ENCODE measurements at regions not wholly inside any gene's neighbourhood (a gene's known extent, or its start where the extent isn't known, plus 50 kb on each side); places are given as distances from the start of the nearest gene placed in this dataset.
A peak's percentile ranks its signal among the peaks of the same experiment; 100 is the strongest.
"Not testable (repeated sequence)": the region's sequence is repeated elsewhere in the genome, so short reads cannot be mapped to it uniquely, and the experiment has no call there.

DNA sequence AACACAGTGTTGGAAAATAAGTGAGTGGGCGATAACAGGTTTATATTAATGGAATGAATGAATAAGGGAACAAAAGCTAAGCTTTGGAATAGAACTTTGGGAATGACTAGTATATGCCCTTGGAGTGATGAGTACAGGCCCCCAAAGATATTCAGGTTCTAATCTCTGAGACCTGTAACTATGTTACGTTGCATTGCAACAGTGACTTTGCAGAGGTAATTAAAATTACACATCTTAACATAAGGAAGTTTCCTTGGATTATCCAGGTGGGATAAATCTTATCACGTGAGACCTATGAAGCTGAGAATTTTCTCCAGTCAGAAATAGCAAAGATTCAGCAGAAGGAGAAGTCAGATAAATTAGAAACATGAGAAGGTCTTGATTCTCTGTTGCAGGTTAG lies 661.5 kb upstream of the LINC00305 start:
- DNase-seq = no peak

DNA sequence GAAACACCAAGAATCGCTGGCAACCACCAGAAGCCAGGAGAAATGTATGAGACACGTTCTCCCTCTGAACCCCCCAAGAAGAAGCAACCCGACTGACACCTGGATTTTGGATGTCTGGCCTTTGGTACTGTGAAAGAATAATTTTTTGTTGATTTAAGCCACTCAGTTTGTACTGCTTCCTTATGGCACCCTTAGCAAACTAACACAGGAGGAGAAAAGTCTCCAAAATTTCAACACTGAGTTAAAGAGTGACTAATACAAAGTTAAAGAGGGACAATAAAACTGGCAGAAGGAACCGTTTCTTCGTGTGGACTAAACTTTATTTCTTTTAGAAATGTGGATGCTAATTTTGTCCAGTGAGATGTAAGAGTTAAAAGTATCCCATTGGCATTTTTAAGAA lies 660.9 kb upstream of the LINC00305 start:
- DNase-seq = no peak

DNA sequence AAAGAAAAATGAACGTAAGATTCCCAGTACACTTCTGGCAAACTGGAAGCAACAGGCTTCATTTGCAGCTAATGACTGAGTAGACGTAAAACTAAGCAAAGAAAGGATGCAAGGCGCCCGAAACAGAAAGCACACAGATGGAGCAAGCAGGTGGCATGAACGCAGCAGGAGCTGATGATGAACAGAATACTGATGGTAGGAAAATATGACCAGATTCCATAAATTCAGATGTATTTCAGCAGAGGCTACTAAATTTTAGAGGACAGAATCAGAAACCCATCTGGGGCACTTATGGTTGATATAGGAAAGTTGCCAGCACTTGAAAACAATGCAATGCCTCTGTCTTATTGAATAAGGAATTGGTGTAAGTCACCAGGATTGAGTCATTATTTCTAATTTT lies 658.7 kb upstream of the LINC00305 start:
- peak; percentile 62 for DNase-seq

DNA sequence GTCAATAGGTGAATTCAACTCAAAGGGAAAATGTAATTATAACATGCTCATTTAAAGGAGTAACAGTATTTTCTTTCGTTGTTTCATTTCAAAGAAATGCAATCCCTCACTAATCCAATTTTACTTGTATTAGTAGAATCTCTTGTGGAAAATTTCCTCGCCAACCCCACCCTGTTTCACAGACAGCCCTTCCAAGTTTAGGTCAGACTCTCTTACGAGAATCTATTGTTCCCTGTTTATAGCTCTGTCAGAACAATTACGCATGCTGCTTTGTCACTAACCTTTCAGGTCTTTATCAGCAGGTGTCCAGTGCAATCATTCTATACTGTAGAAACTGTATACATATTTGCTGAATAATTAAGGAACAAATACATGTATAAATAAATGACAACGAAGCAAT lies 657.8 kb upstream of the LINC00305 start:
- DNase-seq = no peak

DNA sequence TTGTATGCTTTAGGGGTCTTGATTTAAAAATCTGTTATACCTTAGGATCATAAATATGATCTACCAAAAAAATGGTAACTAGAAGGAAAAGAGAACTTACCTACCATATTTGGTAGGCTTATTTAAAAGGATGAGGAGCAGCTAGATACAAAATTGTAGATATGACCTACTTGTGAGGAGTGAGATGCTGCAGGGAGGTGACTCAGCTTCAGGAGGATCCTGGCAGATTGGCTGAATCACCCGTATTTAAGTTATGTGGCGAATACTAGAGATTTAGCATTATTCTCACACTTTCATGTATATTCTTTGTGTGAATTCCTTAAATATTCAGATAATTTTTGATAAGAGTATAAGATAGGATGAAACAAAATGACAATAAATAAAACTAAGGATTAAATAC lies 657.3 kb upstream of the LINC00305 start:
- no peak for DNase-seq

DNA sequence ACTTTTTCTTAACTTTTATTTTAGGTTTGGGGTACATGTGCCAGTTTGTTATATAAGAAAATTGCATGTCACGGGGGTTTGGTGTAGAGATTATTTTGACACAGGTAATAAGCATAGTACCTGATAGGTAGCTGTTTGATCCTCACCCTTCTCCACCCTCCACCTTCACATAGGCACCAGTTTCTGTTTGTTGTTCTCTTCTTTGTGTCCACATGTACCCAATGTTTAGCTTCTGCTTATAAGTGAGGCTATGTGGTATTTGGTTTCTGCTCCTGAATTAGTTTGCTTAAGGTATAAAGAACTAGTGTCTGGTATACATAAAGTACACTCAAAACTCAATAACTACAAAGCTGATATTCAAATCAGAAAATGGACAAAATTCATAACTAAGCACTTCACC lies 654.6 kb upstream of the LINC00305 start:
- no peak for DNase-seq

DNA sequence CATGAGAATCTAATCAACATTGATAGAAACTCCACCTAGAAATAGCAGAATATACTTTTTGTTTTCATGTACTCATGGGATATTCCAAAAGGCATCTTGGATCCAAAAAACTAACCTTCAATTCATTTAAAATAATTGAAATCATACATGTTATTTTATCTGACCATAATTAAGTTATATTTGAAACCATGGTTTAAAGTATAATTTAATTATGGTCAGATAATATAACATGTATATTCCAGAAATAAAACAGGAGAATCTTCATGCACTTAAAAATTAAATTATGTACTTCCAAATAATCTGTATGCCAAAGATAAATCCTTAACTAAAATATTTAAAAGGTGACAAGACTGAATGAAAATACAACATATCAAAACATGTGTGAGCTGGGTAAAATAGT lies 651.3 kb upstream of the LINC00305 start:
- no peak for DNase-seq

DNA sequence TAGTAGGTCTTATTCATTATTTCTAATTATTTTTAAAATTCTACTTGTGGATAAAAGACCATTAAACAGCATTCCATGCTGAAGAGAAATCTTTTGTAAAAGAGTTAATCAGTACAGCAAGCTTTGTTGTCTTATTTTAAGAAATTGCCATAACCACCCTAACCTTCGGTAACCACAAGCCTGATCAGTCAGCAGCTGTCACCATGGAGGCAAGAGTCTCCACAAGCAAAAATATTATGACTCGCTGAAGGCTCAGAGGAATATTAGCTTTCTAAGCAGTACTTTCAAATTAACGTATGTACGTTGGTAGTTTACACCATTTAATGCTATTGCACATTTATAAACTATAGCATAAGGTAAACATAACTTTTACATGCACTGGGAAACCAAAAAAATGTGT lies 650.5 kb upstream of the LINC00305 start:
- no peak for DNase-seq

DNA sequence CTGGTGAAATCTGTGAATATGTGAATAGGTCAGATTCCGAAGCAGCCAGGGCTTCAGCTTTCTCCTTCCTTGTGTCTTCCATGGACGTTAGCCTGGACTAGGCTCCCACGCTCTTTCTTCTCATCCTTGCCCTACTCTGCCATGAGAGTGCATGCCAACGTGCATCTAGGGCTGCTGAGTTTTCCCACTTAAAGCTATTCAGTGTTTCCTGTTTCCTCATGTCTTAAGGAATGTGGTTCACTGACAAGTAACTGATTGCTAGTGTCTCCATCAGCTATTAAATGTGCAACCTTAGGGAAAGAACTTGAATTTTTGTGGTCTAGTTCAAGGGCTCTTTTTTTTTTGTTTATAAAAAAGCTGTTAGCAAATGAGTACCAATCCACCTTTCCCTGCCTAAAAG lies 642.3 kb upstream of the LINC00305 start:
- no peak for DNase-seq

DNA sequence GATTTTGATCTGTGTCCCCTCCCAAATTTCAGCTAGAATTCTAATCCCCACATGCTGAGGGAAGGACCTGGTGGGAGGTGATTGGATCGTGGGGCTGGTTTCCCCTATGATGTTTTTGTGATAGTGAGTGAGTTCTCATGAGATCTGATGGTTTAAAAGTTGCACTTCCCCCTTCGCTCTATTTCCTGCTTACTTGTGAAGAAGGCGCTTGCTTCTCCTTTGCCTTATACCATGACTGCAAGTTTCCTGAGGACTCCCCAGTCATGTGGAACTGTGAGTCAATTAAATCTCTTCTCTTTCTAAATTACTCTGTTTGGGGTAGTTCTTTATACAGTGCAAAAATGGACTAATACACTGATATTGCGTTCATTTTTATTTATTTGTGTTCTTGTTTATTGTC lies 636.8 kb upstream of the LINC00305 start:
- no peak for DNase-seq

DNA sequence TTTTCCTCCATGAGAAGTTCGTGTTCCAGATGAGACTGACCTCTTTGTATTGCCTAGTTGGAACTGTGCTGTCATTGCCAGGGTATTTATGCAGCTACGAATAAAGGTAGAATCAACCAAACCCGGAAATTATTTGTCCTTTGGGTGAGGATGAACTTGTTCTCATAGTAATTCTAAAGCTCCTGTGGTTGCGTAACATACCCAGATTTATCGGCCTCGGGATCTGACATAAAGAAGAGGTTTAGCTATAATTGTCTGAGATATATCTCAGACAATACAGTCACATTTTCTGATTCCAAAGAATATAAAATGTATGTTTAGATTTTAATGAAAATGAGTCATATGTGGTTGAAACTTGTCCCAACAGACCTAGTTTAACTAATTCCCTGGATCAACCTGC lies 628.7 kb upstream of the LINC00305 start:
- no peak for DNase-seq

DNA sequence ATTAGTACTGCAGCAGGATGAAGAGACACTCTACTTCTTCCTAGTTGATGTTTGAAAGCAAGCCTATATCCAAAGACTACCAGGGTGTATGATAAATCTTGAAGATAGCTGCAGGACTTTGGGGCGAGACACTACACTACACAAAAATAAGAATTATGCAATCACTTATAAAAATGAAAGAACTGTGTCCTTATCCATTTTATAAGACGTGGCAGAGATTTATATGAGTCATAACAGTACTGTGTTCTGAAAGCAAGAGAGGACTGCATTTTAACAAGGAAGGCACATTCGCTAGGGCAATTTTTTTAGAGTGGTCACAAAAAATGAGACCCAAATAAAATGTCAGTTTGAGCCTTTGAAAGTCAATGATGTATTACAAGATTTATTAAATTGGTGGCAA lies 617.0 kb upstream of the LINC00305 start:
- no peak for DNase-seq

DNA sequence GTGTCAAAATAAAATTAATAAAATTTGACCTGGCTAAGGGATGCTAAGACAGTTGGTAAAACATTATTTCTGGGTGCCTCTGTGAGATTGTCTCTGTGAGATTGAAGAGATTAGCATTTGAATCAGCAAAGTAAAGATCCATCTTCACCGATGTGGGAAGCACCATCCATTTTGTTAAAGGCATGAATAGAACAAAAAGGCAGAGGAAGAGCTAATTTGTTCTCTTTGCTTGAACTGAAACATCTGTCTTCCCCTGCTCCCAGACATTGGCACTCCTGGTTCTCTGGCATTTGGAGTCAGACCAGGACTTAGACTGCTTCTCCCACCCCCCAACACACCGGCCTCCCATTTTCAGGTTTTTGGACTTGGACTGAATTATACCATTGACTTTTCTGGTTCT lies 603.8 kb upstream of the LINC00305 start:
- no peak for DNase-seq

DNA sequence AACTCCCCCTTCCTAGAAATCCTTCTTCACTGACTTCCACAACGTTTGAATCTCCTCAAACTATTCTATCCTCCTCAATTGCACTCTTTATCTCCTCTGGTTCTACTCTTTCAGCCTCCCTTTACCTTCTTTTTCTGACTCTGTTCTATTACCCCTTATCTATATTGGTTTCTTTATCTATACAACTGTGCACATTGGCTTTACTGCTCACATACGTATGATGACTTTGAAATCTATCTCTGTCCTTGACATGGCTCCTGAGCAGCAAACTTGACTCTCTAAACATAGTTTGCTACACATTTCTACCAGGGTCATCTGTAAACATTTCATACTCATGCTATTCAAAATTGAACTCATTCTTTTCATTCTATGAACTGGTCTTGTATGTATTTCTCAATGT lies 601.0 kb upstream of the LINC00305 start:
- no peak for DNase-seq

DNA sequence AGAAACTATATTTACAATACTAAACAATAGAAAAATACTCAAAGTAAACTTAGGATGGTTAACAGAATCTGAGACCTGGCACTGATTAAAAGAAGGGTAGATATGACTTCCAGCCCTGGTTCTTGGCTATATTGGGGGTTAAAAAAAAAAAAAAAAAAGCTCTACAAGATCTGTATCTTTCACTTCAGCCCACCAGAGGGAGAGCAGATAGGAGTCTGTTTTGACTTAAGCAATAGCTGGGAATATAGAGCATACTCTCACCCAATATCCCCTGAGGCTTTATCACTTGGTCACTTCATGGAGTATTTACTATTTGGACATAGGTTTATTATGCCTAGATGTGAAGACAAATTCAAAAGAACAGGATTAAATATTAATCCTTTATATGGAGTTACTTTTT lies 598.9 kb upstream of the LINC00305 start:
- DNase-seq = no peak

DNA sequence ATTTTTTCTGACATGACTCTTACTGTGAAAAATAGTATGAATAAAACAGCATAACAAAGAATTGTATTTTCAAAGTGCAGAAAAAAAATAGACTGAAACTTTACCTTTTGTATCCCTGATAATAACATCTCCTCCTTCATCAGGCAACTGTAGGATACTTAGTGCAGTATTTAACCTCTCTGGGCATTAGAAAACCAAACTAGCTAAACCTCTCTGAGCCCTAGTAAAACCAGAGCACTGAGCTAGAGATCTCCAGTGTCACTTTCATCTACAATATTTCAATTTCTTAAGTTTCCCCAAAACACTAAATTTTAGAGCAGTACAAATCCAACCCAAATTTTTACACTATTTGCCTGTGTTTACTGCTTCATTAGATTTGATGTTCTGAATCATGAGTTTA lies 594.0 kb upstream of the LINC00305 start:
- no peak for DNase-seq

DNA sequence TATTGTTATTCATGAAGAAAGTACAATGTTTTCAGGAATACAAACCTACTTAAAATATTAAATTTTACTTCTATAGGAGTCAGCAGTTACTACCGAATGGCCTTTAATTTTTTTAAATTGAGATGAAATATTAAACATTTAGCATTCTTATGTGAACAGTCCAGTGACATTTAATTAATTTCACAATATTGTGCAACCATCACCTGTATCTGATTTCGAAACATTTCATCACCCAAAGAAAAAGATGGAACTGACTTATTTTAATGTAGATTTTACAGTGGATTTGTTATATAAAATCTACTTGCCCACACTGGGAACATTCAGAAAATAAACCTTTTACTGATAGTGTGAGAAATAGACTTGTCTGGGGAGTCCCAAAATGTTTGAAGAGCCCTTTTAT lies 585.2 kb upstream of the LINC00305 start:
- DNase-seq = no peak

DNA sequence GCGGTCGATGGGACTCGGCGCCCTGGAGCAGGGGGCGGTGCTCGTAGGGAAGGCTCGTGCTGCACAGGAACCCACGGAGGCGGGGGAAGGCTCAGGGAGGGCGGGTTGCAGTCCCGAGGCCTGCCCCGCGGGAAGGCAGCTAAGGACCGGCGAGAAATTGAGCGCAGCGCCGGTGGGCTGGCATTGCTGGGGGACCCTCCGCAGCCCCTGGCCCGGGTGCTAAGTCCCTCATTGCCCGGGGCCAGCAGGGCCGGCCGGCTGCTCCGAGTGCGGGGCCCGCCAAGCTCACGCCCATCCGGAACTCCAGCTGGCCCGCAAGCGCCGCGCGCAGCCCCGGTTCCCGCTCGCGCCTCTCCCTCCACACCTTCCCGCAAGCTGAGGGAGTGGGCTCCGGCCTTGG lies 576.8 kb upstream of the LINC00305 start:
- DNase-seq = not testable (repeated sequence)

DNA sequence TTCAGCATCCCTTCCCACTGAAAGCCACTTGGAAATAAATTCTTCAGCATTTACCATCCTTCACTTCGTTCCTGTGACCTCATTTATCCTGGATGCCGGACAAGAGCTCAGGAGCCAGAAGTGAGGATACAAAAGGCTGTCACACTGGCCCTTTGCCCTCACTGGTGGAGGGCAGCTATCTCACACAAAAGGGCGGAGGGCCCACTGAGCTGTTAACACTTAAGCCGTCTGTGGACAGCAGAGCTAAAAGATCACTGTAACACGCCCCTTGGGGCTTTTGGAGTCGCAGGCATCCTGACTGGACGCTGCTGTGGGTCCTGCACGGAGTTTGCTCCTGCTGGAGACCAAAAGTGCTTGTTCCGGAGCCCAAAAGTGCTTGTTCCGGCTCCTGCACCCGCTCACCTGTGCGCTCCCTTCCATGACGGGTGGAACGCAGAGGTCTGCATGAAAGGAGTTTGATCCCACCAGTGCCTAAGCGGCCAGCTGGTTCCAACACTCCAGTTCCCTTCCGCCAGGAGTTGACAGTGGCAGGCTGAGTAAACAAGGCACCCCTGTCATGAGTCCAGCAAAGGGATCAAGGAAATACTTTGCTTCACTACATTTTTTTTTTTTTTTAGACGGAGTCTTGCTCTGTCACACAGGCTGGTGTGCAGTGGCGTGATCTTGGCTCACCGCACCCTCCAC lies 572.0 kb upstream of the LINC00305 start:
- DNase-seq = no peak

DNA sequence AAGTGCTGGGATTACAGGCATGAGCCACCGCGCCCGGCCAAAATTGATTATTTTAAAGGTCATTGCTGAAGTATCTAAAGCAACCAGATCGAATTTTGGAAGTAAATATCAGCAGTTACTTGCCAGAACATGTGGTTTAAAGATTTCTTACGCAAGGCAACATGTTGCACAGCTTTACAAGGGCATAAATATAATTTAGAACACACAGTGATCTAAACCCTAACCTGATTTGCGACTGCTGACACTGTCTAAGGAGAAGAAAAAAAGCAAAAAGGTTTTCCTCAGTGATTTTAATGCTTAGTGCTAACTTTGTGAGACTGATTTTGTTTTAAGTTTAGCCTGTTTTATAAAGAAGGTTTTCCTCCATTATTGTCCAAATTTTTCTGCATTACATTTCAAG lies 569.9 kb upstream of the LINC00305 start:
- no peak for DNase-seq

DNA sequence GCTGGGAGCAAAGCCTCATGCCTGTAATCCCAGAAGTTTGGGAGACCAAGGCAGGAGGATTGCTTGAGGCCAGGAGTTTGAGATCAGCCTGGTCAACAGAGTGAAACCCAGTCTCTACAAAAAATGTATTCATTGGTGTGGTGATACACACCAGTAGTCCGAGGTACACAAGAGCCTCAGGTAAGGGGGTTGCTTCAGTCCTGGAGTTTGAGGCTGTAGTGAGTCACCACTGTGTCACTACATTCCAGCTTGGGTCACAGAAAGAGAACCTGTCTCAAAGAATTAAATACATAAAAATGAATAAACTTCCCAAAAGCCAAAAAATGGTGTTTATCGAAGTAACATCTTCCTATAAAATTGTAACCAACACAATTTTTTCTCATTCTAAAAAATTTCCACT lies 568.1 kb upstream of the LINC00305 start:
- DNase-seq = no peak

DNA sequence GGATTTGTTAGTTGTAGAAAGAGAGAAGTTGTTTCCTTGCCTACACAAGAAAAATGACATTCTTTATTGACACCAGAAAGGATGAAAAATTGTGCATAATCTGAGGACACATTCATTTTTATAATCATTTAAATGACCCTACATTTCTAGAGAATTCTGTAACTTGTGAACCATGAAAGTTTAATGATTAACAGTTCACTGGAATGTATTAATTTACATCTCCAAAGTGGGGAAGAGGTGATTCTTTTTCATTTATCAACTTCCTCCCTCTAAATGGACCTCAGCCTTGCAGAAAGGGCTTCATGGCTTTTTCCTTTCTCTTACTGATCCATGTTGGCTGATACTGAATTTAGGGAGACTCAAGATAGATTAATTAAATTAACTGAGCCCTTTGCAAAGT lies 565.2 kb upstream of the LINC00305 start:
- no peak for DNase-seq

DNA sequence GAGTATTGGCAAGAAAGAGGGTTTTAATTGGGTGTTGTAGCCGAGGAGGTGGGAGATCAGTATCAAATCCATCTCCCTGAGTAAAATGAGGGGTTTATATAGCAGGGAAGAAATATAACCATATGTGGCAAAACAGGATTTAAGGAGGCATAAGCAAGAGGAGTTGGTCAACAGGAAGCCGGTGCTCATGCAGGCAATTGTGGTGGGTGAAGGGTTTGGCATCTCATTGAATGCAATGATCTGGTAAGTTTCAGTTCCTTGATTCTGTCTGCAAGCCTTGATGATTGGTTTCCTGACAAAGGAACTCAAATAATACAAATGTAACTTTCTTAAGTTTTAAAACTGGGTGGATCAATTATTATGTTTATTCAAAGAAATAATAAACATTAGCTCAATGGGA lies 564.4 kb upstream of the LINC00305 start:
- DNase-seq = no peak

DNA sequence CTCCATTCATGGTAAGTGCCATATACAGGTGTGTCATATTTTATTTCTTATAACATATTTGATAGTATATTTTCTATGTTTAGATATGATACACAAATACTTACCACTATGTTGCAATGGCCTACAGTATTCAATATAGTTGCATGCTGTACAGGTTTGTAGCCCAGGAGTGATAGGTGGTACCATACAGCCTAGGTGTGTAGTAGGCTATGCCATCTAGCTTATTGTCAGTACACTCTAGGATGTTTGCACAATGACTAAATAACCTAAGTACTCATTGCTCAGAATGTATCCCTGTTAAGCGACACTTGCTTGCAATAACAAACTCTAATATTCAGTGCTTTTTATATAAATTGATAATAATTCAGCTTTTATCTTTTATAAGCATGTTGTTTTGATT lies 563.1 kb upstream of the LINC00305 start:
- DNase-seq = no peak

DNA sequence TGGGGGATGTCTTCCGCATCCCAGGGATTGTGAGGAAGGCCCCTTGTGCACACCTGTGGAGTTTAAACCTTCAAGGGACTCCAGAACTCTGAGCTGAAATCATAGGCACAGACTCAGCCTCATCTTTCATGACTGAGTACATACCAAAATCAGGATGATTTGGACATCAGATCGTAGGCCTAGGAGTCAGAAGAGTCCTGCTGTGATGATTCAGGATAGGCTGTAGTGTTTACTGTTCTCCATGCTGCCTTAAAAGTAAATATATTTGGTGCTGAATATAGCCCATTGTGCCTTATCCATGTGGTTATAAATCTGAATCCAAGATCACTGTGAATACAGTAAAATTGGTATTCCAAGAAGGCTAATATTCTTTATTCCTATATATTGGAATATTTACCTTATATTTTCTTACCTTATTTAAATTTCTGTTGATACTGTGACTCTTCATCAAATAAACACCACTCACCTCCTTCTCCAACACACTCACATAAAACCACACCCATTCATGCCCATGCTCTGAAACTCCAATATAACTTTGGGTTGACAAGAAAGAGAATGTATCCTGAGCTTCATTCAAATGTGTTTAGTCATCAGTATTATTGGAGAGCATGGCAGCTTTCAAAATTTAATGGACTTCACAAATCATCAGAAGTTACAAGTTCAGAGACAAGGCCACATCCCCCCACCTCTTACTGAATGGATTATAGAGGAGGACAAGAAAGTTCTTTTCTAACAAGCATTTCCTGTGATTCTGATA lies 561.4 kb upstream of the LINC00305 start:
- no peak for DNase-seq

Data from DMS 273 treated with DMSO at 0.1 percent for 48 hours (cell line).